Panc1 (cell line): ENCODE measurements at regions not wholly inside any gene's neighbourhood (a gene's known extent, or its start where the extent isn't known, plus 50 kb on each side); places are given as distances from the start of the nearest gene placed in this dataset.

Experiments used
- ATAC-seq: fragments of 200-7000 bp; cut with Tn5 transposase; 2 replicates; pipeline ENCODE4 v1.9.1; 2020; ENCODE audit warnings: mild to moderate bottlenecking, moderate library complexity
- BruUV-seq: library from RNA; stranded (reverse); fragments of 400-500 nt; replicated peaks from 2 replicates; lab custom pipeline; 2021; lab: Mats Ljungman, UMichigan
- CTCF ChIA-PET: fragments of 300-600 bp; sonication (Branson Sonifier 250); formaldehyde crosslinking; loops from one replicate; lab custom pipeline; 2022; ENCODE audit warnings: antibody characterized with exemption; lab: Charles Lee
- POLR2A ChIA-PET: fragments of 300-600 bp; sonication (Branson Sonifier 250); formaldehyde crosslinking; loops from one replicate; lab custom pipeline; 2022; ENCODE audit warnings: antibody characterized with exemption; lab: Charles Lee
- DNase-seq: peaks from one replicate; pipeline ENCODE4 v3.0.0-alpha.2; 2010; ENCODE audit warnings: low read depth, low spot score
- H3K27ac ChIP-seq: 2 replicates; pipeline ENCODE4 v1.5.1; 2011; ENCODE audit warnings: mild to moderate bottlenecking, low read length, inconsistent platforms
- H3K27me3 ChIP-seq: fragments of 200-500 bp; sonication (Bioruptor generic); 2 replicates; pipeline ENCODE4 v1.6.0; 2014; ENCODE audit warnings: low read length, inconsistent platforms; ENCODE audit not compliant: control insufficient read depth, insufficient read depth
- H3K36me3 ChIP-seq: fragments of 200-500 bp; sonication (Bioruptor generic); 2 replicates; pipeline ENCODE4 v1.5.1; 2014; ENCODE audit warnings: inconsistent platforms, mild to moderate bottlenecking, low read length, moderate library complexity; ENCODE audit not compliant: control insufficient read depth, insufficient read depth
- H3K4me1 ChIP-seq: 2 replicates; pipeline ENCODE4 v1.5.1; 2011; ENCODE audit warnings: inconsistent platforms, mild to moderate bottlenecking, low read length, moderate library complexity; ENCODE audit not compliant: control insufficient read depth, insufficient read depth
- H3K4me3 ChIP-seq, 2 experiments: 2 replicates each; pipeline ENCODE4 v1.5.1; 2011 to 2012; ENCODE audit warnings: low read depth in 2 of 2, low read length in 2 of 2, mild to moderate bottlenecking in 2 of 2, inconsistent platforms in 1 of 2, moderate library complexity in 1 of 2
- H3K9me3 ChIP-seq: fragments of 200-500 bp; sonication (Bioruptor generic); 2 replicates; pipeline ENCODE4 v1.5.1; 2014; ENCODE audit warnings: low read depth, mild to moderate bottlenecking, inconsistent platforms, low read length, moderate library complexity; ENCODE audit not compliant: control insufficient read depth, insufficient read depth
- CTCF ChIP-seq: fragments of 450-650 bp; IDR thresholded peaks from 2 replicates; pipeline ENCODE4 v1.5.1; 2017; ENCODE audit warnings: mild to moderate bottlenecking
- POLR2AphosphoS5 ChIP-seq: IDR thresholded peaks from 2 replicates; pipeline ENCODE4 v1.6.1; 2012; ENCODE audit warnings: mild to moderate bottlenecking, low read depth, low read length, moderate library complexity
- REST ChIP-seq, 2 experiments: IDR thresholded peaks; 2 replicates each; pipeline ENCODE4 v1.6.1; 2011 to 2012; ENCODE audit warnings: low read depth in 2 of 2, control low read depth in 1 of 2, low read length in 1 of 2, mild to moderate bottlenecking in 1 of 2, moderate library complexity in 1 of 2; ENCODE audit not compliant: insufficient read depth in 1 of 2
- SIN3A ChIP-seq: IDR thresholded peaks from 2 replicates; pipeline ENCODE4 v1.6.1; 2012; ENCODE audit warnings: low read depth, mild to moderate bottlenecking, low read length, moderate library complexity, borderline replicate concordance; ENCODE audit not compliant: insufficient read depth
- TCF7L2 ChIP-seq: IDR thresholded peaks from 2 replicates; pipeline ENCODE4 v1.6.1; 2011; ENCODE audit warnings: mild to moderate bottlenecking, low read depth, low read length, inconsistent platforms
- in situ Hi-C: cut with HindIII; loops from 2 replicates; pipeline ENCODE4 v1.10.0; 2016; ENCODE audit warnings: low sequenced_read_pairs, low pct_unique_long_range_greater_than_20kb
- intact Hi-C: fragments of 100-400 bp; cut with micrococcal nuclease; formaldehyde crosslinking; loops from one replicate; pipeline ENCODE4 v1.10.0; 2022; ENCODE audit not compliant: unreplicated experiment

- TF ChIP-seq TCF7L2: no peak
- TF ChIP-seq SIN3A: no peak
- TF ChIP-seq REST (IDR thresholded peaks at IDR 0.05; ENCODE audit: insufficient read depth in 1 of 2, low read depth in 2 of 2, low read length in 1 of 2): no peak
- no peak for TF ChIP-seq POLR2AphosphoS5
- TF ChIP-seq CTCF: no peak
- CTCF ChIA-PET: no interaction called here
- Histone ChIP-seq H3K27ac (no peak overlapping the region), H3K36me3 (no peaks in the 10 kb centered on the region), H3K27me3 (no peaks in the 10 kb centered on the region), H3K4me3 (no peak overlapping the region), H3K9me3 (no peaks in the 10 kb centered on the region), H3K4me1 (no peaks in the 10 kb centered on the region)
- POLR2A ChIA-PET: no interaction called here
- intact Hi-C loops: no loop called here
- no TSS peak for BruUV-seq
- DNase-seq (no peak), ATAC-seq (no peak)
- in situ Hi-C loops: no loop called here
Observed at GRCh38 chr18:40233931-40234616, 1721.0 kb upstream of the PIK3C3 start.

GRCh38 chr18:40222776-40223175 lies 1732.3 kb upstream of the PIK3C3 start:
- H3K9me3 ChIP-seq: no peaks in the 10 kb centered on the region
- CTCF ChIA-PET: no interaction called here
- H3K27ac ChIP-seq: no peak overlapping the region
- no peak for TF ChIP-seq CTCF
- TF ChIP-seq POLR2AphosphoS5: no peak
- no peak for TF ChIP-seq REST (IDR thresholded peaks at IDR 0.05; ENCODE audit: insufficient read depth in 1 of 2, low read depth in 2 of 2, low read length in 1 of 2)
- POLR2A ChIA-PET: no interaction called here
- no TSS peak for BruUV-seq
- H3K4me3 ChIP-seq: no peak overlapping the region
- intact Hi-C loops: no loop called here
- in situ Hi-C loops: no loop called here
- no peaks in the 10 kb centered on the region for H3K27me3 ChIP-seq
- ATAC-seq: no peak
- H3K4me1 ChIP-seq: no peaks in the 10 kb centered on the region
- H3K36me3 ChIP-seq: no peaks in the 10 kb centered on the region
- no peak for DNase-seq
